NT2/D1 (cell line): ENCODE measurements at regions not wholly inside any gene's neighbourhood (a gene's known extent, or its start where the extent isn't known, plus 50 kb on each side); places are given as distances from the start of the nearest gene placed in this dataset.

Source experiments
- SUZ12 ChIP-seq: IDR thresholded peaks from 2 replicates; pipeline ENCODE4 v1.6.1; 2011; ENCODE audit not compliant: insufficient read length, insufficient read depth; ENCODE audit errors: extremely low read depth
- YY1 ChIP-seq: IDR thresholded peaks from 2 replicates; pipeline ENCODE4 v1.6.1; 2011; ENCODE audit not compliant: insufficient read length, insufficient read depth
- ZNF274 ChIP-seq: IDR thresholded peaks from 2 replicates; pipeline ENCODE4 v1.6.1; 2011; ENCODE audit warnings: mild to moderate bottlenecking, low read depth, low read length

GRCh38 chr5:168136340-168136739, 155.1 kb upstream of the WWC1 start:
- no peak for TF ChIP-seq ZNF274
- no peak for TF ChIP-seq SUZ12
- TF ChIP-seq YY1, result no peak
